K562 (cell line): ENCODE measurements at regions not wholly inside any gene's neighbourhood (a gene's known extent, or its start where the extent isn't known, plus 50 kb on each side); places are given as distances from the start of the nearest gene placed in this dataset.

Source experiments
- ATAC-seq: fragments of 200-7000 bp; cut with Tn5 transposase; 3 replicates; pipeline ENCODE4 v1.9.1; 2020; ENCODE audit warnings: moderate library complexity
- BruUV-seq: library from RNA; stranded (reverse); fragments of 400-500 nt; replicated peaks from 2 replicates; lab custom pipeline; 2021; lab: Mats Ljungman, UMichigan
- CTCF ChIA-PET: fragments of 300-600 bp; formaldehyde crosslinking; extraction: SDS; loops from one replicate; lab custom pipeline; 2021; ENCODE audit warnings: low intra/inter-chr PET ratio; lab: Yijun Ruan, JAX
- POLR2A ChIA-PET: fragments of 300-600, 350-650 bp; sonication (Branson Sonifier 250); formaldehyde crosslinking; extraction: SDS; loops from one replicate; lab custom pipeline; 2021; ENCODE audit warnings: antibody characterized with exemption, inconsistent platforms; lab: Yijun Ruan, JAX
- DNase-seq, 4 experiments: peaks; one replicate each; pipeline versions ENCODE4 v3.0.0 to v3.0.0-alpha.2; 2011 to 2018; ENCODE audit warnings: low spot score in 3 of 4, mixed read lengths in 3 of 4; ENCODE audit errors: extremely low read depth in 1 of 4
- FAIRE-seq: peaks from 2 replicates; lab custom pipeline; 2011; peaks lifted over from hg19 to GRCh38; lab: Jason Lieb, UNC
- H2AFZ ChIP-seq: 2 replicates; pipeline ENCODE4 v1.6.0; 2011; ENCODE audit warnings: low read depth, low read length, control low read depth, inconsistent platforms
- H3K27ac ChIP-seq: fragments of 200-600 bp; 3 replicates; pipeline ENCODE4 v1.8.0; 2011; ENCODE audit warnings: low read depth, mild to moderate bottlenecking, control low read depth, inconsistent platforms, low read length, moderate library complexity, mixed read lengths; ENCODE audit errors: extremely low read depth
- H3K27me3 ChIP-seq, 2 experiments: fragments of 300-600 bp in 1 of 2; 2 replicates in 1 of 2; 3 replicates in 1 of 2; pipeline versions ENCODE4 v1.6.0 to v1.8.0; 2011; ENCODE audit warnings: inconsistent platforms in 2 of 2, low read length in 2 of 2, mild to moderate bottlenecking in 1 of 2, mixed read lengths in 1 of 2, moderate library complexity in 1 of 2; ENCODE audit not compliant: control insufficient read depth in 2 of 2, insufficient read depth in 2 of 2
- H3K36me3 ChIP-seq: fragments of 300-600 bp; 3 replicates; pipeline ENCODE4 v1.8.0; 2011; ENCODE audit warnings: mild to moderate bottlenecking, low read length, inconsistent platforms; ENCODE audit not compliant: control insufficient read depth, insufficient read depth
- H3K4me1 ChIP-seq, 2 experiments: fragments of 200-600 bp in 1 of 2; replicated peaks in 1 of 2; 2 replicates in 1 of 2; 3 replicates in 1 of 2; pipeline versions ENCODE4 v1.5.1 to v1.8.0; 2011; ENCODE audit warnings: inconsistent platforms in 2 of 2, low read length in 2 of 2, mild to moderate bottlenecking in 1 of 2, mixed read lengths in 1 of 2, moderate library complexity in 1 of 2; ENCODE audit not compliant: control insufficient read depth in 2 of 2, insufficient read depth in 2 of 2
- H3K4me2 ChIP-seq: 2 replicates; pipeline ENCODE4 v1.6.1; 2011; ENCODE audit warnings: low read length, control low read depth, inconsistent platforms, mixed read lengths; ENCODE audit not compliant: insufficient read depth
- H3K4me3 ChIP-seq: fragments of 200-600 bp; sonication (generic), shearing (Covaris generic); 2 replicates; pipeline ENCODE4 v1.5.1; 2016; ENCODE audit warnings: control low read depth, inconsistent platforms
- H3K79me2 ChIP-seq: fragments of 200-600 bp; 3 replicates; pipeline ENCODE4 v1.8.0; 2011; ENCODE audit warnings: low read length, inconsistent platforms; ENCODE audit not compliant: control insufficient read depth, insufficient read depth
- H3K9ac ChIP-seq, 2 experiments: 2 replicates each; pipeline versions ENCODE4 v1.6.0 to v1.6.1; 2011; ENCODE audit warnings: low read depth in 2 of 2, low read length in 2 of 2, control low read depth in 1 of 2, inconsistent platforms in 1 of 2, mild to moderate bottlenecking in 1 of 2, mixed read lengths in 1 of 2; ENCODE audit not compliant: insufficient read depth in 1 of 2
- H3K9me1 ChIP-seq: one replicate; pipeline ENCODE4 v1.6.0; 2011; ENCODE audit warnings: inconsistent platforms, mild to moderate bottlenecking, low read length, moderate library complexity; ENCODE audit not compliant: control insufficient read depth, insufficient read depth
- H3K9me3 ChIP-seq: replicated peaks from 2 replicates; pipeline ENCODE4 v1.5.1; 2011; ENCODE audit warnings: low read depth, low read length, inconsistent platforms; ENCODE audit not compliant: control insufficient read depth, insufficient read depth
- H4K20me1 ChIP-seq: replicated peaks from 2 replicates; pipeline ENCODE4 v1.6.1; 2011; ENCODE audit warnings: low read length, inconsistent platforms, mixed read lengths; ENCODE audit not compliant: control insufficient read depth, insufficient read depth
- BRF1 ChIP-seq: IDR thresholded peaks from 3 replicates; pipeline ENCODE4 v1.6.1; 2011; ENCODE audit warnings: borderline replicate concordance, mild to moderate bottlenecking; ENCODE audit not compliant: insufficient read length; ENCODE audit errors: extremely low read depth
- FOXA1 ChIP-seq: fragments of 450-650 bp; IDR thresholded peaks from 2 replicates; pipeline ENCODE4 v1.6.1; 2016; ENCODE audit warnings: mild to moderate bottlenecking, borderline replicate concordance
- HMG20B ChIP-seq: fragments of 250-450 bp; sonication (Bioruptor Pico); IDR thresholded peaks from 2 replicates; pipeline ENCODE4 v1.5.0; 2021; ENCODE audit warnings: mild to moderate bottlenecking
- HNRNPL ChIP-seq: fragments of 200-400 bp; formaldehyde crosslinking; IDR thresholded peaks from 2 replicates; pipeline ENCODE4 v1.6.1; 2017; ENCODE audit warnings: low read depth, mild to moderate bottlenecking, low read length
- KLF10 ChIP-seq: fragments of 250-450 bp; sonication (Bioruptor Pico); IDR thresholded peaks from 2 replicates; pipeline ENCODE4 v1.6.1; 2021; ENCODE audit warnings: matching md5 sums
- MCM2 ChIP-seq: fragments of 450-650 bp; IDR thresholded peaks from 2 replicates; pipeline ENCODE4 v1.6.1; 2017; ENCODE audit warnings: low read depth, mild to moderate bottlenecking
- MCM3 ChIP-seq: fragments of 450-650 bp; IDR thresholded peaks from 2 replicates; pipeline ENCODE4 v1.6.1; 2016
- NR2C1 ChIP-seq, 2 experiments: fragments of 450-650 bp; IDR thresholded peaks; 2 replicates each; pipeline ENCODE4 v1.6.1; 2017; ENCODE audit warnings: mild to moderate bottlenecking in 2 of 2, antibody characterized with exemption in 1 of 2, inconsistent platforms in 1 of 2, missing compliant biosample characterization in 1 of 2, missing genetic modification characterization in 1 of 2
- PHB2 ChIP-seq: fragments of 450-650 bp; IDR thresholded peaks from 2 replicates; pipeline ENCODE4 v1.6.1; 2017; ENCODE audit warnings: low read depth
- RAD51 ChIP-seq: fragments of 450-650 bp; IDR thresholded peaks from 2 replicates; pipeline ENCODE4 v1.7.1; 2016; ENCODE audit warnings: low read depth, mild to moderate bottlenecking, borderline replicate concordance
- SAFB2 ChIP-seq: fragments of 200-400 bp; formaldehyde crosslinking; IDR thresholded peaks from 2 replicates; pipeline ENCODE4 v1.6.1; 2018; ENCODE audit warnings: borderline replicate concordance, low read length, low read depth, moderate library complexity; ENCODE audit not compliant: severe bottlenecking
- STAT5B ChIP-seq: fragments of 250-450 bp; sonication (Bioruptor Pico); IDR thresholded peaks from 2 replicates; pipeline ENCODE4 v1.8.0; 2021; ENCODE audit warnings: mild to moderate bottlenecking, inconsistent platforms
- TAF1 ChIP-seq: IDR thresholded peaks from 2 replicates; pipeline ENCODE4 v1.6.1; 2011; ENCODE audit warnings: mild to moderate bottlenecking, low read length, moderate library complexity; ENCODE audit not compliant: insufficient read depth, control insufficient read depth, severe bottlenecking; ENCODE audit errors: extremely low read depth
- TCF7L2 ChIP-seq: fragments of 150-350 bp; IDR thresholded peaks from 2 replicates; pipeline ENCODE4 v1.6.1; 2016; ENCODE audit warnings: low read depth, mild to moderate bottlenecking, low read length, moderate library complexity
- TFE3 ChIP-seq: fragments of 450-650 bp; formaldehyde crosslinking; IDR thresholded peaks from 2 replicates; pipeline ENCODE4 v1.4.0; 2020; ENCODE audit warnings: mild to moderate bottlenecking, mixed read lengths
- TRIM24 ChIP-seq, 2 experiments: fragments of 450-650 bp; IDR thresholded peaks; 2 replicates each; pipeline ENCODE4 v1.6.1; 2016
- YY1 ChIP-seq, 3 experiments: IDR thresholded peaks; 2 replicates each; pipeline ENCODE4 v1.6.1; 2011; ENCODE audit warnings: low read length in 2 of 3, mild to moderate bottlenecking in 2 of 3, moderate library complexity in 2 of 3, borderline replicate concordance in 1 of 3, control low read depth in 1 of 3, low read depth in 1 of 3; ENCODE audit not compliant: insufficient read depth in 3 of 3, insufficient replicate concordance in 2 of 3, control insufficient read depth in 1 of 3, insufficient read length in 1 of 3; ENCODE audit errors: extremely low read depth in 1 of 3
- ZC3H11A ChIP-seq: IDR thresholded peaks from 2 replicates; pipeline ENCODE4 v1.6.1; 2012; ENCODE audit warnings: low read depth, low read length, improper control_type of control experiment
- ZNF57 ChIP-seq: fragments of 450-650 bp; formaldehyde crosslinking; IDR thresholded peaks from 2 replicates; pipeline ENCODE4 v1.4.0; 2020; ENCODE audit warnings: mild to moderate bottlenecking, moderate library complexity
- ZNF586 ChIP-seq: fragments of 450-650 bp; formaldehyde crosslinking; conservative IDR thresholded peaks from 2 replicates; pipeline ENCODE4 v1.4.0; 2020; ENCODE audit warnings: mild to moderate bottlenecking, moderate library complexity
- WGBS: fragments of 100-300 bp; shearing (Covaris generic); methylation state at CpG from one replicate; pipeline ENCODE4 v1.1.6; 2016; ENCODE audit warnings: low coverage, mixed read lengths; ENCODE audit not compliant: insufficient coverage; ENCODE audit errors: missing lambda C conversion rate; 5-methylcytosine and 5-hydroxymethylcytosine counted together
- in situ Hi-C: fragments of 300-500 bp; cut with MboI; formaldehyde crosslinking; loops from 4 replicates; pipeline ENCODE4 v1.15.0; 2018; ENCODE audit warnings: inconsistent platforms, mixed read lengths
- intact Hi-C: fragments of 100-400 bp; cut with micrococcal nuclease; formaldehyde crosslinking; loops from 2 replicates; pipeline ENCODE4 v1.14.2; 2022

GRCh38 chr2:157194844-157195243, 62.7 kb upstream of the GALNT5 start:
- Histone ChIP-seq H3K9ac (no peak overlapping the region), H3K27ac (no peak overlapping the region), H2AFZ (peak overlapping the region; percentile 40; the same call in 1 of the 2 replicates), H3K27me3 (no peaks in the 10 kb centered on the region), H3K4me1 (peaks cover 0 to 10% of the 10 kb centered on the region in 2 experiments; a peak in 2 of 5 replicates), H4K20me1 (no peaks in the 10 kb centered on the region), H3K4me3 (no peak overlapping the region), H3K36me3 (no peaks in the 10 kb centered on the region), H3K9me3 (no peaks in the 10 kb centered on the region), H3K9me1 (no peaks in the 10 kb centered on the region), H3K79me2 (no peaks in the 10 kb centered on the region), H3K4me2 (no peak overlapping the region)
- ATAC-seq (no peak), FAIRE-seq (no peak), DNase-seq (no peak)
- TF ChIP-seq TCF7L2, result no peak
- no peak for TF ChIP-seq STAT5B
- no peak for TF ChIP-seq YY1 (IDR thresholded peaks at IDR 0.05; ENCODE audit: borderline replicate concordance in 1 of 3, control insufficient read depth in 1 of 3, extremely low read depth in 1 of 3, insufficient read depth in 3 of 3, insufficient read length in 1 of 3, insufficient replicate concordance in 2 of 3, low read depth in 1 of 3, low read length in 2 of 3)
- TF ChIP-seq TAF1, result no peak
- no peak for TF ChIP-seq KLF10
- TF ChIP-seq ZNF57 (CRISPR knock-in tag), result no peak
- no peak for TF ChIP-seq MCM2
- TF ChIP-seq SAFB2, result no peak
- TF ChIP-seq MCM3, result no peak
- no peak for TF ChIP-seq ZC3H11A
- TF ChIP-seq BRF1, result no peak
- no peak for TF ChIP-seq NR2C1 (IDR thresholded peaks at IDR 0.05)
- TF ChIP-seq NR2C1 (tag; IDR thresholded peaks at IDR 0.05), result no peak
- TF ChIP-seq FOXA1, result no peak
- no peak for TF ChIP-seq PHB2
- no peak for TF ChIP-seq ZNF586 (CRISPR knock-in tag)
- TF ChIP-seq TRIM24 (IDR thresholded peaks at IDR 0.05), result no peak
- TF ChIP-seq TFE3 (CRISPR knock-in tag), result no peak
- no peak for TF ChIP-seq HNRNPL
- no peak for TF ChIP-seq HMG20B (CRISPR knock-in tag)
- TF ChIP-seq RAD51, result no peak
- no TSS peak for BruUV-seq
- ChIA-PET POLR2A (no interaction called here), CTCF (interaction anchor here (0.6 kb wide), 1 partner anchor 589 kb away, joined by 3 read pairs; no protein-coding TSS in a partner anchor)
- in situ Hi-C loops (no loop called here), intact Hi-C loops (loop anchor here (2.0 to 10.0 kb wide), 8 partner anchors 64 to 1818 kb away; no protein-coding TSS in a partner anchor)
- WGBS, result 45% methylated on average over 4 of the region's 4 CpGs
